ENCODE measurements at regions not wholly inside any gene's neighbourhood (a gene's known extent, or its start where the extent isn't known, plus 50 kb on each side); places are given as distances from the start of the nearest gene placed in this dataset.

GRCh38 chr16:17598968-17599367 lies 128.2 kb upstream of the XYLT1 start:
- no peaks in the 10 kb centered on the region for H3K4me1 ChIP-seq (ENCODE audit: insufficient read depth, low read length)
- FAIRE-seq (no peak), ATAC-seq (no peak), DNase-seq (ENCODE audit: low spot score) (no peak)
- in situ Hi-C loops (cut with HindIII; ENCODE audit: extremely low pct_ligation_motif_present, low pct_unique_long_range_greater_than_20kb) (no loop called here), intact Hi-C loops (cut with micrococcal nuclease; ENCODE audit: unreplicated experiment) (no loop called here)
- BruUV-seq (replicated peaks) = no TSS peak
- 27% methylated on average over 1 of the region's 1 CpG for whole genome bisulfite sequencing (ENCODE audit: low lambda C conversion rate)
- no peaks in the 10 kb centered on the region for H3K36me3 ChIP-seq (replicated peaks in 1 of 2; ENCODE audit: control insufficient read depth in 1 of 2, insufficient read depth in 2 of 2, low read length in 2 of 2)
- ChIA-PET CTCF (ENCODE audit: low intra/inter-chr PET ratio, low total read pairs) (no interaction called here), POLR2A (no interaction called here)
- TF ChIP-seq GTF2F1 (IDR thresholded peaks at IDR 0.05; ENCODE audit: low read length) (no peak), ZNF761 (CRISPR knock-in tag; conservative IDR thresholded peaks at IDR 0.05) (no peak), ZNF777 (CRISPR knock-in tag; IDR thresholded peaks at IDR 0.05) (no peak)
- H3K9ac ChIP-seq (ENCODE audit: insufficient read depth, low read depth, low read length) = no peak overlapping the region
- H3K9me3 ChIP-seq (ENCODE audit: low read length) = peaks cover 11% of the 10 kb centered on the region
- no peaks in the 10 kb centered on the region for H3K79me2 ChIP-seq (ENCODE audit: insufficient read depth, low read length)
- H3K27ac ChIP-seq (ENCODE audit: extremely low read length, insufficient read depth, low read length) = no peak overlapping the region
- no peak overlapping the region for H3K4me3 ChIP-seq (replicated peaks in 1 of 3; ENCODE audit: insufficient read depth in 1 of 3, low read depth in 2 of 3, low read length in 3 of 3)
- H2AFZ ChIP-seq (ENCODE audit: low read length) = no peak overlapping the region
- no peaks in the 10 kb centered on the region for H4K20me1 ChIP-seq (ENCODE audit: insufficient read depth, low read length)
- peaks cover 0 to 4% of the 10 kb centered on the region in 2 experiments; a peak in 1 of 5 replicates for H3K27me3 ChIP-seq (ENCODE audit: control insufficient read depth in 1 of 2, insufficient read depth in 2 of 2, low read length in 2 of 2)
- no peak overlapping the region for H3K4me2 ChIP-seq (ENCODE audit: low read depth, low read length)

GRCh38 chr16:17591655-17592405 lies 121.1 kb upstream of the XYLT1 start:
- WGBS (ENCODE audit: low lambda C conversion rate) = 21% methylated on average over 12 of the region's 12 CpGs
- H3K9me3 ChIP-seq (ENCODE audit: low read length) = no peaks in the 10 kb centered on the region
- BruUV-seq (replicated peaks) = no TSS peak
- no peaks in the 10 kb centered on the region for H3K79me2 ChIP-seq (ENCODE audit: insufficient read depth, low read length)
- intact Hi-C loops (cut with micrococcal nuclease; ENCODE audit: unreplicated experiment) (no loop called here), in situ Hi-C loops (cut with HindIII; ENCODE audit: extremely low pct_ligation_motif_present, low pct_unique_long_range_greater_than_20kb) (no loop called here)
- POLR2A ChIA-PET = no interaction called here
- CTCF ChIA-PET (ENCODE audit: low intra/inter-chr PET ratio, low total read pairs) = no interaction called here
- H3K27me3 ChIP-seq (ENCODE audit: control insufficient read depth in 1 of 2, insufficient read depth in 2 of 2, low read length in 2 of 2) = no peaks in the 10 kb centered on the region
- no peaks in the 10 kb centered on the region for H4K20me1 ChIP-seq (ENCODE audit: insufficient read depth, low read length)
- no peak overlapping the region for H3K27ac ChIP-seq (ENCODE audit: extremely low read length, insufficient read depth, low read length)
- no peak overlapping the region for H3K9ac ChIP-seq (ENCODE audit: insufficient read depth, low read depth, low read length)
- FAIRE-seq (no peak), DNase-seq (ENCODE audit: low spot score) (no peak), ATAC-seq (no peak)
- H3K4me2 ChIP-seq (ENCODE audit: low read depth, low read length) = no peak overlapping the region
- no peaks in the 10 kb centered on the region for H3K4me1 ChIP-seq (ENCODE audit: insufficient read depth, low read length)
- H2AFZ ChIP-seq (ENCODE audit: low read length) = no peak overlapping the region
- no peak overlapping the region for H3K4me3 ChIP-seq (replicated peaks in 1 of 3; ENCODE audit: insufficient read depth in 1 of 3, low read depth in 2 of 3, low read length in 3 of 3)
- H3K36me3 ChIP-seq (replicated peaks in 1 of 2; ENCODE audit: control insufficient read depth in 1 of 2, insufficient read depth in 2 of 2, low read length in 2 of 2) = no peaks in the 10 kb centered on the region
- TF ChIP-seq HIC2 (CRISPR knock-in tag; IDR thresholded peaks at IDR 0.05; ENCODE audit: low read depth) (no peak), ZMYM2 (CRISPR knock-in tag; IDR thresholded peaks at IDR 0.05) (no peak), TERF1 (CRISPR knock-in tag; IDR thresholded peaks at IDR 0.05) (no peak), ZNF788 (CRISPR knock-in tag; IDR thresholded peaks at IDR 0.05; ENCODE audit: borderline replicate concordance) (no peak), CEBPG (CRISPR knock-in tag; IDR thresholded peaks at IDR 0.05) (no peak), ZNF883 (CRISPR knock-in tag; IDR thresholded peaks at IDR 0.05; ENCODE audit: not compliant biosample characterization) (no peak), MAZ (IDR thresholded peaks at IDR 0.05; ENCODE audit: borderline replicate concordance, low read depth, low read length) (no peak), MAZ (CRISPR knock-in tag; IDR thresholded peaks at IDR 0.05; ENCODE audit: low read depth) (no peak), ZEB1 (IDR thresholded peaks at IDR 0.05; ENCODE audit: insufficient replicate concordance, low read depth) (no peak), SKIL (CRISPR knock-in tag; IDR thresholded peaks at IDR 0.05; ENCODE audit: borderline replicate concordance) (no peak), REL (CRISPR knock-in tag; conservative IDR thresholded peaks at IDR 0.05) (no peak)

All from HepG2 (cell line).